ENCODE measurements at regions not wholly inside any gene's neighbourhood (a gene's known extent, or its start where the extent isn't known, plus 50 kb on each side); places are given as distances from the start of the nearest gene placed in this dataset.

DNA sequence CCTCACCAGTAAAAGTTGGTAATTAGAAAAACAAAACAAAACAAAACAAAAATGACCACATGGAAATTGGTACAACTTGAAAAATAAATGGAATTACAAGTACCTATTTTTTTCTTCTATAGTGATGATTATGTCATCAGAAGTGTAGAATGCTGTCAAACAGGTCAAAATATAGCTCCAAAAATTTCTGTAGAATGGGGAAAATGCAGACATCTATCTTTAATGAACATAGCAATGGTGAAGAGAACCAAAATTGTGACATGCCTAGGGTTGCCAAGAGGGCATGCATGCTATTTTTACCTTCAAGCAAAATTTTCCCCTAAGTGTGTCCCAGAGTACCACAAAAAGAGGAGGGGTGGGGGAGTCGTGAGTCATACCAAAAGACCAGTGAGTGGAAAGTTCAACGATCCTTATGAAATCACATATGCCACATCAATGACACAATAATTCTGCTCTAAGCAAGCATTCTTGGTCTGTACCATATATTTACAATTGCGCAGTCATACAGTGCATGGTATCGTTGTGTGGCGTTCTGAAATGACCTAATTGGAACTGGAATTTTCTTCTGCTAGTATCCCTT is 1436.4 kb downstream of the SUCLG1 start:
- Histone ChIP-seq H3K4me1 (no peaks in the 10 kb centered on the region), H3K4me3 (no peak overlapping the region), H3K36me3 (no peaks in the 10 kb centered on the region), H3K27ac (no peak overlapping the region), H3K9me3 (no peaks in the 10 kb centered on the region), H3K27me3 (no peaks in the 10 kb centered on the region)
- TF ChIP-seq POLR2A (IDR thresholded peaks at IDR 0.05) (no peak), POLR2AphosphoS5 (IDR thresholded peaks at IDR 0.05) (no peak)
- DNase-seq (ENCODE audit: low spot score in 2 of 2): no peak
- intact Hi-C loops (cut with DNase I; ENCODE audit: low total_unique reads): no loop called here

DNA sequence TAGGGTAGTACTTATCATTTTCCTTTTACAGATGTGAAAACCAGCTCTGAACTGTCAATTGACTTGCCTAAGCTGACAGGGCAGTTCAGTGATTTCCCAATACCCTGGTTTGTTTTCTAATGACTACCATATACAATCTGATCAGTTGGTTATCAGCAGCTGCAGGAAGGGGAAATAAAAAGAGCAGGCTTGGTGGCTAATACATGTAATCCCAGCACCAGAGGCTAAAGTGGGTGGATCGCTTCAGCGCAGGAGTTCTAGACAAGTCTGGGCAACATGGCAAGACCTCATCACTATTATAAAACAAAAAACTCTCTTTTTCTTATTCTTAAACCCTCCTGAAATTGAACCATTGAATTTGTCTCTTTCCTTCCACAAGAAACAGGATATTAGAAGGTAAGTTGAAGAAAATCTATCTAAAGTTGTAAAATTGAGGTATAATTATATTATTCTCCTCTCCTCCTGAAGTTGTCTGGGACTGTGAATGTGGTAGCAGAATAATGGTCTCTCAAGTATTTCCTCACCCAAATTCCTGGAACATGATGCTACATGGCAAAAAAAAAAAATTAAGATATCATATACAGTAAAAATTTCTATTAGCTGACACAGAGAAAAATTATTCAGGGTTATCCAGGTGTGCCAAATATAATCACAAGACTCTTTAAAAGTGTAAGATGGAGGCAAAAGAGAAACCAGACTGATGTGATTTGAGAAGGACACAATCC is 1441.6 kb downstream of the SUCLG1 start:
- no peak overlapping the region for H3K27ac ChIP-seq
- intact Hi-C loops (cut with DNase I; ENCODE audit: low total_unique reads): no loop called here
- TF ChIP-seq POLR2AphosphoS5 (IDR thresholded peaks at IDR 0.05): no peak
- TF ChIP-seq POLR2A (IDR thresholded peaks at IDR 0.05): no peak
- TF ChIP-seq, protein P1, sequence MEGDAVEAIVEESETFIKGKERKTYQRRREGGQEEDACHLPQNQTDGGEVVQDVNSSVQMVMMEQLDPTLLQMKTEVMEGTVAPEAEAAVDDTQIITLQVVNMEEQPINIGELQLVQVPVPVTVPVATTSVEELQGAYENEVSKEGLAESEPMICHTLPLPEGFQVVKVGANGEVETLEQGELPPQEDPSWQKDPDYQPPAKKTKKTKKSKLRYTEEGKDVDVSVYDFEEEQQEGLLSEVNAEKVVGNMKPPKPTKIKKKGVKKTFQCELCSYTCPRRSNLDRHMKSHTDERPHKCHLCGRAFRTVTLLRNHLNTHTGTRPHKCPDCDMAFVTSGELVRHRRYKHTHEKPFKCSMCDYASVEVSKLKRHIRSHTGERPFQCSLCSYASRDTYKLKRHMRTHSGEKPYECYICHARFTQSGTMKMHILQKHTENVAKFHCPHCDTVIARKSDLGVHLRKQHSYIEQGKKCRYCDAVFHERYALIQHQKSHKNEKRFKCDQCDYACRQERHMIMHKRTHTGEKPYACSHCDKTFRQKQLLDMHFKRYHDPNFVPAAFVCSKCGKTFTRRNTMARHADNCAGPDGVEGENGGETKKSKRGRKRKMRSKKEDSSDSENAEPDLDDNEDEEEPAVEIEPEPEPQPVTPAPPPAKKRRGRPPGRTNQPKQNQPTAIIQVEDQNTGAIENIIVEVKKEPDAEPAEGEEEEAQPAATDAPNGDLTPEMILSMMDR (IDR thresholded peaks at IDR 0.05): no peak
- H3K4me3 ChIP-seq: no peak overlapping the region
- H3K9me3 ChIP-seq: no peaks in the 10 kb centered on the region
- H3K27me3 ChIP-seq: no peaks in the 10 kb centered on the region
- DNase-seq (ENCODE audit: low spot score in 2 of 2): no peak
- no peaks in the 10 kb centered on the region for H3K36me3 ChIP-seq
- no peaks in the 10 kb centered on the region for H3K4me1 ChIP-seq

DNA sequence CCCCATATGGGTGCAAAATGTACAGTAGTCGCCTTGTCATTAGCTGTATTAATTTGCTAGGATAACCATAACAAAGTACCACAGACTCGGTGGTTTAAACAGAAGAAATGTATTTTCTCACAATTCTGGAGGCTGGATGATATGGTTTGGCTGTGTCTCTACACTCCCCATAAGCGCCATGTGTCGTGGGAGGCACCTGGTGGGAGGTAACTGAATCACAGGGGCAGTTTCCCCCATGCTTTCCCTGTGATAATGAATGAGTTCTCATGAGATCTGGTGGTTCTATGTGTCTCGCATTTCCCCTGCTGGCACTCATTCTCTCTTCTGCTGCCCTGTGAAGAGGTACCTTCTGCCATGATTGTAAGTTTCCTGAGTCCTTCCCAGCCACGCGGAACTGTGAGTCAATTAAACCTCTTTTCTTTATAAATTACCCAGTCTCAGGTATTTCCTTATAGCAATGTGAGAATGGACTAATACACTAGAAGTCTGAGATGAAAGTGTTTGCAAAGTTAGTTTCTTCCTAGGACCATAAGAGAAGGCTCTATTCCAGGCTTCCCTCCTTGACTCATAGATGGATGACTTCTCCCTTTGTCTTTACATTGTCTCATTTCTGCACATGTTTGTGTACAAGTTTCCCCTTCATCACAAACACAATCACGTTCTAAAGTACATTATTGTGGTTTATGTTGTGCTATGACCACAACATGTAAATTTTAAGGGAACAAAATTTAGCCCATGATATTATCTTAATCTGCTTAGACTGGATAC is 1442.6 kb downstream of the SUCLG1 start:
- Histone ChIP-seq H3K36me3 (no peaks in the 10 kb centered on the region), H3K4me1 (no peaks in the 10 kb centered on the region), H3K4me3 (no peak overlapping the region), H3K9me3 (no peaks in the 10 kb centered on the region), H3K27ac (no peak overlapping the region), H3K27me3 (no peaks in the 10 kb centered on the region)
- TF ChIP-seq POLR2A (IDR thresholded peaks at IDR 0.05): no peak
- DNase-seq (ENCODE audit: low spot score in 2 of 2): no peak
- intact Hi-C loops (cut with DNase I; ENCODE audit: low total_unique reads): no loop called here

DNA sequence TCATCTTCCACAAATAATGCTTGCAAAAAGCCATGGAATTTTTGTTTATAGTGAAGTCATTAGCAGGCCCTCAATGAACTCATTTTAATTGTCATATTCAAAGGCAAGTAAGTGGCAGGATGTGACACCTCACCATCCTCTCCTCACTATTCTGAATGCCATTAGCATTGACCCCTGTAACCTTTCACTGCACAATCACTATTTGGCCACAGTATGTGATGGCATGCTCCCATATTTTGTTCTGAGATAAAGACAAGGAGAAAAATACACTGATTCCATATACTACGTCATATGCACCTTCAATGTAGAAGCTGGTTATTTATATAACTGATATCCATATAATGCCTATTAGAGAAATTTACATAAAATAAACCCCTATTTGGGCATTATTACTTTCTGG is 1443.2 kb downstream of the SUCLG1 start:
- no peaks in the 10 kb centered on the region for H3K27me3 ChIP-seq
- no peak for DNase-seq (ENCODE audit: low spot score in 2 of 2)
- no peaks in the 10 kb centered on the region for H3K4me1 ChIP-seq
- no peaks in the 10 kb centered on the region for H3K36me3 ChIP-seq
- no peak for TF ChIP-seq POLR2A (IDR thresholded peaks at IDR 0.05)
- TF ChIP-seq, protein P1 (IDR thresholded peaks at IDR 0.05): no peak
- TF ChIP-seq POLR2AphosphoS5 (IDR thresholded peaks at IDR 0.05): no peak
- H3K9me3 ChIP-seq: no peaks in the 10 kb centered on the region
- intact Hi-C loops (cut with DNase I; ENCODE audit: low total_unique reads): no loop called here
- no peak overlapping the region for H3K4me3 ChIP-seq
- no peak overlapping the region for H3K27ac ChIP-seq

DNA sequence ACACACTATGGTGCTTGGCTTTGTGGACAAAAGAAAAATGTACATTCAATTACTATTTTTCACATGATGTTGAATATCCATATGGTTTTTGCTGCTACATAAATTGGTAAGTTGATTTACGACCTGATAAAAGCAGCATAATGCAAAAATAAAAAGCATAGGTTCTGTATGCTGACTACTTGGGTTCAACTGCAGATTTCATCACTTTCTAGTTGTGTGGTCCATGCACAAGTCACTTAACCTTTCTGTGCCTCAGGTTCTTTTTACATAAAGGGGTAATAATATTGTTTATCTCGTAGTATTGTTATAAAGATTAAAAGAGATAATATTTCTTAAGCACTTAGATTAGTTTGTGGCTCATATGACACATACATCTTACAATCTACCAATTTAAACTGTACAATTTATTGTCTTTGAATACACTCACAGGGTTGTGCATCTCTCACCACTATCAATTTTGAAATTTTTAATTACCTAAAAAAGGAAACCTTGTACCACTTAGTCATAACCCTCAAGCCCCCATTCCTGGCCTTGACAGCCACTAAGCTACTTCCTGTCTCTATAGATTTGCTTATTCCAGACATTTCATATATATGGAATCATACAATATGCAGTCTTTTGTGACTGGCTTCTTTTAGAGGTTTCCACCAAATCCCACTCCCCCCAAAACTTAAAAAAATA is 1443.9 kb downstream of the SUCLG1 start:
- H3K9me3 ChIP-seq: no peaks in the 10 kb centered on the region
- H3K27ac ChIP-seq: no peak overlapping the region
- intact Hi-C loops (cut with DNase I; ENCODE audit: low total_unique reads): no loop called here
- no peaks in the 10 kb centered on the region for H3K36me3 ChIP-seq
- TF ChIP-seq POLR2A (IDR thresholded peaks at IDR 0.05) (no peak), POLR2AphosphoS5 (IDR thresholded peaks at IDR 0.05) (no peak)
- TF ChIP-seq, protein P1 (IDR thresholded peaks at IDR 0.05): no peak
- DNase-seq (ENCODE audit: low spot score in 2 of 2): no peak
- no peaks in the 10 kb centered on the region for H3K4me1 ChIP-seq
- no peak overlapping the region for H3K4me3 ChIP-seq
- no peaks in the 10 kb centered on the region for H3K27me3 ChIP-seq

All from breast epithelium (tissue), 4 donors.